ENCODE measurements at regions not wholly inside any gene's neighbourhood (a gene's known extent, or its start where the extent isn't known, plus 50 kb on each side); places are given as distances from the start of the nearest gene placed in this dataset.

- H3K36me3 ChIP-seq (ENCODE audit: control insufficient read depth in 4 of 4, insufficient read depth in 3 of 4, low read depth in 1 of 4, low read length in 3 of 4): no peaks in the 10 kb centered on the region
- no peak overlapping the region for H3K4me3 ChIP-seq (ENCODE audit: low read depth in 1 of 3, low read length in 3 of 3)
- peaks cover 0 to 1% (median 0%) of the 10 kb centered on the region in 4 donors for H3K27me3 ChIP-seq (ENCODE audit: control insufficient read depth in 4 of 4, insufficient read depth in 4 of 4, low read length in 3 of 4)
- no peak overlapping the region for H3K9ac ChIP-seq (ENCODE audit: low read depth in 1 of 2, low read length in 2 of 2)
- no peak overlapping the region for H3K27ac ChIP-seq (ENCODE audit: low read depth in 1 of 2, low read length in 2 of 2)
- no peaks in the 10 kb centered on the region for H3K9me3 ChIP-seq (ENCODE audit: control insufficient read depth in 4 of 4, low read length in 3 of 4)
- no peaks in the 10 kb centered on the region for H3K4me1 ChIP-seq (ENCODE audit: control insufficient read depth in 4 of 4, insufficient read depth in 4 of 4, low read length in 3 of 4)
- no peak for DNase-seq (ENCODE audit: low spot score)
- WGBS: 77% methylated on average over 3 of the region's 3 CpGs
- TF ChIP-seq RAD21 (IDR thresholded peaks at IDR 0.05): no peak
- no peak for TF ChIP-seq ATF3 (IDR thresholded peaks at IDR 0.05)
- no peak for TF ChIP-seq JUND (IDR thresholded peaks at IDR 0.05)
- no peak for TF ChIP-seq NR2F2 (IDR thresholded peaks at IDR 0.05)
- no peak for TF ChIP-seq RXRA (IDR thresholded peaks at IDR 0.05)
- TF ChIP-seq GABPA (IDR thresholded peaks at IDR 0.05 in 1 of 2, conservative IDR thresholded peaks at IDR 0.05 in 1 of 2): no peak
- TF ChIP-seq FOXA2 (IDR thresholded peaks at IDR 0.05): no peak
- no peak for TF ChIP-seq FOXA1 (IDR thresholded peaks at IDR 0.05)
Measured at GRCh38 chr22:22432937-22433336, 75.6 kb downstream of the ZNF280B start.

- TF ChIP-seq RAD21 (IDR thresholded peaks at IDR 0.05) (no peak), FOXA2 (IDR thresholded peaks at IDR 0.05) (no peak), ATF3 (IDR thresholded peaks at IDR 0.05) (no peak), JUND (IDR thresholded peaks at IDR 0.05) (no peak), HNF4G (IDR thresholded peaks at IDR 0.05) (no peak), HNF4A (conservative IDR thresholded peaks at IDR 0.05) (no peak), CTCF (IDR thresholded peaks at IDR 0.05; ENCODE audit: low read depth, low read length, missing input control) (no peak), SP1 (IDR thresholded peaks at IDR 0.05) (no peak), GABPA (IDR thresholded peaks at IDR 0.05 in 1 of 2, conservative IDR thresholded peaks at IDR 0.05 in 1 of 2) (no peak), REST (IDR thresholded peaks at IDR 0.05) (no peak), TAF1 (conservative IDR thresholded peaks at IDR 0.05) (no peak), YY1 (IDR thresholded peaks at IDR 0.05) (no peak), NR2F2 (IDR thresholded peaks at IDR 0.05) (no peak), FOXA1 (IDR thresholded peaks at IDR 0.05) (no peak), RXRA (IDR thresholded peaks at IDR 0.05) (no peak), EGR1 (IDR thresholded peaks at IDR 0.05; ENCODE audit: low read depth in 2 of 2) (no peak)
- TF ChIP-seq, protein P1, sequence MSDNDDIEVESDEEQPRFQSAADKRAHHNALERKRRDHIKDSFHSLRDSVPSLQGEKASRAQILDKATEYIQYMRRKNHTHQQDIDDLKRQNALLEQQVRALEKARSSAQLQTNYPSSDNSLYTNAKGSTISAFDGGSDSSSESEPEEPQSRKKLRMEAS (IDR thresholded peaks at IDR 0.05): no peak
- TF ChIP-seq, protein P2, sequence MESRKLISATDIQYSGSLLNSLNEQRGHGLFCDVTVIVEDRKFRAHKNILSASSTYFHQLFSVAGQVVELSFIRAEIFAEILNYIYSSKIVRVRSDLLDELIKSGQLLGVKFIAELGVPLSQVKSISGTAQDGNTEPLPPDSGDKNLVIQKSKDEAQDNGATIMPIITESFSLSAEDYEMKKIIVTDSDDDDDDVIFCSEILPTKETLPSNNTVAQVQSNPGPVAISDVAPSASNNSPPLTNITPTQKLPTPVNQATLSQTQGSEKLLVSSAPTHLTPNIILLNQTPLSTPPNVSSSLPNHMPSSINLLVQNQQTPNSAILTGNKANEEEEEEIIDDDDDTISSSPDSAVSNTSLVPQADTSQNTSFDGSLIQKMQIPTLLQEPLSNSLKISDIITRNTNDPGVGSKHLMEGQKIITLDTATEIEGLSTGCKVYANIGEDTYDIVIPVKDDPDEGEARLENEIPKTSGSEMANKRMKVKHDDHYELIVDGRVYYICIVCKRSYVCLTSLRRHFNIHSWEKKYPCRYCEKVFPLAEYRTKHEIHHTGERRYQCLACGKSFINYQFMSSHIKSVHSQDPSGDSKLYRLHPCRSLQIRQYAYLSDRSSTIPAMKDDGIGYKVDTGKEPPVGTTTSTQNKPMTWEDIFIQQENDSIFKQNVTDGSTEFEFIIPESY (IDR thresholded peaks at IDR 0.05): no peak
- WGBS: 50% methylated on average over 4 of the region's 4 CpGs
Measured at GRCh38 chr22:22433770-22434169, 74.8 kb downstream of the ZNF280B start.

More at GRCh38 chr22:22433770-22434169, 74.8 kb downstream of the ZNF280B start:
- H3K4me3 ChIP-seq (ENCODE audit: low read depth in 1 of 3, low read length in 3 of 3): no peak overlapping the region
- H3K27ac ChIP-seq (ENCODE audit: low read depth in 1 of 2, low read length in 2 of 2): no peak overlapping the region
- no peak for DNase-seq (ENCODE audit: low spot score)
- peaks cover 0 to 2% (median 0%) of the 10 kb centered on the region in 4 donors for H3K27me3 ChIP-seq (ENCODE audit: control insufficient read depth in 4 of 4, insufficient read depth in 4 of 4, low read length in 3 of 4)
- H3K4me1 ChIP-seq (ENCODE audit: control insufficient read depth in 4 of 4, insufficient read depth in 4 of 4, low read length in 3 of 4): no peaks in the 10 kb centered on the region
- no peaks in the 10 kb centered on the region for H3K36me3 ChIP-seq (ENCODE audit: control insufficient read depth in 4 of 4, insufficient read depth in 3 of 4, low read depth in 1 of 4, low read length in 3 of 4)
- H3K9me3 ChIP-seq (ENCODE audit: control insufficient read depth in 4 of 4, low read length in 3 of 4): no peaks in the 10 kb centered on the region
- no peak overlapping the region for H3K9ac ChIP-seq (ENCODE audit: low read depth in 1 of 2, low read length in 2 of 2)
